ENCODE measurements at regions not wholly inside any gene's neighbourhood (a gene's known extent, or its start where the extent isn't known, plus 50 kb on each side); places are given as distances from the start of the nearest gene placed in this dataset.

GRCh38 chr13:83819611-83820010, 62.7 kb downstream of the SLITRK1 start:
- no peak for ATAC-seq
- intact Hi-C loops (cut with micrococcal nuclease; ENCODE audit: unreplicated experiment), result no loop called here

More at GRCh38 chr13:83819611-83820010, 62.7 kb downstream of the SLITRK1 start:
- no peak overlapping the region for H3K27ac ChIP-seq (ENCODE audit: control insufficient read depth, insufficient read depth)
- no peaks in the 10 kb centered on the region for H3K79me2 ChIP-seq (ENCODE audit: control insufficient read depth, insufficient read depth, low read length)
- H3K4me1 ChIP-seq (ENCODE audit: control insufficient read depth, insufficient read depth, low read length), result no peaks in the 10 kb centered on the region
- H3K27me3 ChIP-seq (replicated peaks in 1 of 2; ENCODE audit: control insufficient read depth in 2 of 2, insufficient read depth in 2 of 2, low read length in 1 of 2), result no peaks in the 10 kb centered on the region
- TF ChIP-seq SMAD5 (IDR thresholded peaks at IDR 0.05; ENCODE audit: low read depth) (no peak), ZBTB4 (CRISPR knock-in tag; IDR thresholded peaks at IDR 0.05) (no peak)
- in situ Hi-C loops (cut with MboI), result no loop called here
- DNase-seq (ENCODE audit: low read depth, low spot score) (no peak), FAIRE-seq (no peak)
- WGBS (ENCODE audit: insufficient coverage, insufficient replicate concordance, low lambda C conversion rate, missing lambda C conversion rate), result 31% methylated on average over 2 of the region's 2 CpGs
- ChIA-PET RAD21 (ENCODE audit: unreplicated experiment) (no interaction called here), SMC1A (ENCODE audit: uncharacterized antibody, unreplicated experiment) (no interaction called here), CTCF (no interaction called here), POLR2A (no interaction called here)
- no peaks in the 10 kb centered on the region; a peak in 1 of 4 replicates for H3K36me3 ChIP-seq (ENCODE audit: control insufficient read depth in 2 of 2, insufficient read depth in 2 of 2, low read length in 1 of 2)
- H3K9me3 ChIP-seq (replicated peaks; ENCODE audit: control insufficient read depth, insufficient read depth, low read length), result no peaks in the 10 kb centered on the region; the same call in 2 of the 3 replicates
- no TSS peak for BruUV-seq (replicated peaks)
- H2AFZ ChIP-seq (ENCODE audit: control insufficient read depth, low read depth, low read length), result no peak overlapping the region
- no peaks in the 10 kb centered on the region for H4K20me1 ChIP-seq (ENCODE audit: control insufficient read depth, insufficient read depth)
- H3K4me2 ChIP-seq (ENCODE audit: control insufficient read depth, insufficient read depth), result no peak overlapping the region
- no peak overlapping the region for H3K4me3 ChIP-seq
- H3K9ac ChIP-seq (ENCODE audit: control insufficient read depth, insufficient read depth, low read length), result no peak overlapping the region

Data from GM12878 (cell line).